Panc1 (cell line): ENCODE measurements at regions not wholly inside any gene's neighbourhood (a gene's known extent, or its start where the extent isn't known, plus 50 kb on each side); places are given as distances from the start of the nearest gene placed in this dataset.
"Not testable (repeated sequence)": the region's sequence is repeated elsewhere in the genome, so short reads cannot be mapped to it uniquely, and the experiment has no call there.

Source experiments
- ATAC-seq: fragments of 200-7000 bp; cut with Tn5 transposase; 2 replicates; pipeline ENCODE4 v1.9.1; 2020; ENCODE audit warnings: mild to moderate bottlenecking, moderate library complexity
- BruUV-seq: library from RNA; stranded (reverse); fragments of 400-500 nt; replicated peaks from 2 replicates; lab custom pipeline; 2021; lab: Mats Ljungman, UMichigan
- CTCF ChIA-PET: fragments of 300-600 bp; sonication (Branson Sonifier 250); formaldehyde crosslinking; loops from one replicate; lab custom pipeline; 2022; ENCODE audit warnings: antibody characterized with exemption; lab: Charles Lee
- POLR2A ChIA-PET: fragments of 300-600 bp; sonication (Branson Sonifier 250); formaldehyde crosslinking; loops from one replicate; lab custom pipeline; 2022; ENCODE audit warnings: antibody characterized with exemption; lab: Charles Lee
- DNase-seq: peaks from one replicate; pipeline ENCODE4 v3.0.0-alpha.2; 2010; ENCODE audit warnings: low read depth, low spot score
- H3K27ac ChIP-seq: 2 replicates; pipeline ENCODE4 v1.5.1; 2011; ENCODE audit warnings: mild to moderate bottlenecking, low read length, inconsistent platforms
- H3K27me3 ChIP-seq: fragments of 200-500 bp; sonication (Bioruptor generic); 2 replicates; pipeline ENCODE4 v1.6.0; 2014; ENCODE audit warnings: low read length, inconsistent platforms; ENCODE audit not compliant: control insufficient read depth, insufficient read depth
- H3K36me3 ChIP-seq: fragments of 200-500 bp; sonication (Bioruptor generic); 2 replicates; pipeline ENCODE4 v1.5.1; 2014; ENCODE audit warnings: inconsistent platforms, mild to moderate bottlenecking, low read length, moderate library complexity; ENCODE audit not compliant: control insufficient read depth, insufficient read depth
- H3K4me1 ChIP-seq: 2 replicates; pipeline ENCODE4 v1.5.1; 2011; ENCODE audit warnings: inconsistent platforms, mild to moderate bottlenecking, low read length, moderate library complexity; ENCODE audit not compliant: control insufficient read depth, insufficient read depth
- H3K4me3 ChIP-seq, 2 experiments: 2 replicates each; pipeline ENCODE4 v1.5.1; 2011 to 2012; ENCODE audit warnings: low read depth in 2 of 2, low read length in 2 of 2, mild to moderate bottlenecking in 2 of 2, inconsistent platforms in 1 of 2, moderate library complexity in 1 of 2
- H3K9me3 ChIP-seq: fragments of 200-500 bp; sonication (Bioruptor generic); 2 replicates; pipeline ENCODE4 v1.5.1; 2014; ENCODE audit warnings: low read depth, mild to moderate bottlenecking, inconsistent platforms, low read length, moderate library complexity; ENCODE audit not compliant: control insufficient read depth, insufficient read depth
- POLR2AphosphoS5 ChIP-seq: IDR thresholded peaks from 2 replicates; pipeline ENCODE4 v1.6.1; 2012; ENCODE audit warnings: mild to moderate bottlenecking, low read depth, low read length, moderate library complexity
- SIN3A ChIP-seq: IDR thresholded peaks from 2 replicates; pipeline ENCODE4 v1.6.1; 2012; ENCODE audit warnings: low read depth, mild to moderate bottlenecking, low read length, moderate library complexity, borderline replicate concordance; ENCODE audit not compliant: insufficient read depth
- TCF7L2 ChIP-seq: IDR thresholded peaks from 2 replicates; pipeline ENCODE4 v1.6.1; 2011; ENCODE audit warnings: mild to moderate bottlenecking, low read depth, low read length, inconsistent platforms
- in situ Hi-C: cut with HindIII; loops from 2 replicates; pipeline ENCODE4 v1.10.0; 2016; ENCODE audit warnings: low sequenced_read_pairs, low pct_unique_long_range_greater_than_20kb
- intact Hi-C: fragments of 100-400 bp; cut with micrococcal nuclease; formaldehyde crosslinking; loops from one replicate; pipeline ENCODE4 v1.10.0; 2022; ENCODE audit not compliant: unreplicated experiment
- TF ChIP-seq, protein P1 (sequence below), 2 experiments: IDR thresholded peaks; 2 replicates each; pipeline ENCODE4 v1.6.1; 2011 to 2012; ENCODE audit warnings: low read depth in 2 of 2, control low read depth in 1 of 2, low read length in 1 of 2, mild to moderate bottlenecking in 1 of 2, moderate library complexity in 1 of 2; ENCODE audit not compliant: insufficient read depth in 1 of 2
- TF ChIP-seq, protein P2 (sequence below): fragments of 450-650 bp; IDR thresholded peaks from 2 replicates; pipeline ENCODE4 v1.5.1; 2017; ENCODE audit warnings: mild to moderate bottlenecking

DNA sequence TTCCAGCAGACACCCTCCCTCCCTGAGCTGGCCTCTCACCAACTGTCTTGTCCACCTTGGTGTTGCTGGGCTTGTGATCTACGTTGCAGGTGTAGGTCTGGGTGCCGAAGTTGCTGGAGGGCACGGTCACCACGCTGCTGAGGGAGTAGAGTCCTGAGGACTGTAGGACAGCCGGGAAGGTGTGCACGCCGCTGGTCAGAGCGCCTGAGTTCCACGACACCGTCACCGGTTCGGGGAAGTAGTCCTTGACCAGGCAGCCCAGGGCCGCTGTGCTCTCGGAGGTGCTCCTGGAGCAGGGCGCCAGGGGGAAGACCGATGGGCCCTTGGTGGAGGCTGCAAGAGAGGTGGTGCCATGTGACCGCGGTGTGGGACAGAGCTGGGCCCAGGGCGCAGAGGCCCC, 118.1 kb downstream of the TMEM121 start:
- H3K4me1 ChIP-seq, H3K9me3 ChIP-seq, BruUV-seq, H3K4me3 ChIP-seq, DNase-seq, H3K36me3 ChIP-seq, in situ Hi-C loops, POLR2A ChIA-PET, H3K27me3 ChIP-seq, CTCF ChIA-PET, H3K27ac ChIP-seq, ATAC-seq, intact Hi-C loops: not testable (repeated sequence)

DNA sequence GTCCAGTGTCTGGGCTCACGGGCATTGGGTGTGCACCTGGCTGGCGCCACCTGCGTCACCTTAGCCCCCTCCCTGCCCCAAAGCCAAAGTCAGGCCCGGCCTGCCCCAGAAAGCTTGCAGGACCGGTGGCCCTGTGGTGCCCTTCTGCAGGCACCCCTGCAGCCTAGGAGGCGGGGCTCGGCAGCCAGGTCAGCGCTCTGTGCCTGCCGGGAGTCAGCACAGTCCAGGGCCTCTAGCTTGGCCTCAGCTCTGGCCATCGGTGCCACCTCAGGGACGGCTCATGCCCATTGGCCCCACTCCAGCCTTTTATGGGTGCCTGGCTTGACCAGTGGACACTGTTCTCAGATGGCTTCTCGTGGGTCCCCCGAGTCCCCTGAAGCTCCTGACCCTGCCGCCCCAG, 118.5 kb downstream of the TMEM121 start:
- intact Hi-C loops, H3K4me1 ChIP-seq, CTCF ChIA-PET, ATAC-seq, H3K27me3 ChIP-seq, H3K4me3 ChIP-seq, POLR2A ChIA-PET, H3K9me3 ChIP-seq, DNase-seq, H3K27ac ChIP-seq, BruUV-seq, in situ Hi-C loops, H3K36me3 ChIP-seq: not testable (repeated sequence)

- CTCF ChIA-PET = not testable (repeated sequence)
Observed at GRCh38 chr14:105645389-105645788, 119.0 kb downstream of the TMEM121 start.

GRCh38 chr14:105646175-105646574, 119.8 kb downstream of the TMEM121 start:
- POLR2A ChIA-PET = no interaction called here
- intact Hi-C loops = no loop called here
- no peaks in the 10 kb centered on the region for H3K36me3 ChIP-seq

More at GRCh38 chr14:105645389-105645788, 119.0 kb downstream of the TMEM121 start:
- H3K36me3 ChIP-seq, H3K4me3 ChIP-seq, H3K9me3 ChIP-seq, BruUV-seq, DNase-seq, H3K4me1 ChIP-seq, ATAC-seq, in situ Hi-C loops, H3K27ac ChIP-seq, H3K27me3 ChIP-seq, POLR2A ChIA-PET, intact Hi-C loops: not testable (repeated sequence)

GRCh38 chr14:105646711-105647281, 120.4 kb downstream of the TMEM121 start:
- DNase-seq, intact Hi-C loops, H3K4me1 ChIP-seq, H3K27ac ChIP-seq, in situ Hi-C loops, POLR2A ChIA-PET, H3K27me3 ChIP-seq, ATAC-seq, CTCF ChIA-PET, BruUV-seq, H3K4me3 ChIP-seq, H3K9me3 ChIP-seq, H3K36me3 ChIP-seq: not testable (repeated sequence)

More at GRCh38 chr14:105646175-105646574, 119.8 kb downstream of the TMEM121 start:
- no peak for DNase-seq
- Histone ChIP-seq H3K27me3 (no peaks in the 10 kb centered on the region), H3K4me3 (no peak overlapping the region), H3K27ac (no peak overlapping the region), H3K9me3 (no peaks in the 10 kb centered on the region), H3K4me1 (no peaks in the 10 kb centered on the region)
- ATAC-seq = peak; percentile 73
- TF ChIP-seq SIN3A = no peak
- TF ChIP-seq, protein P1, sequence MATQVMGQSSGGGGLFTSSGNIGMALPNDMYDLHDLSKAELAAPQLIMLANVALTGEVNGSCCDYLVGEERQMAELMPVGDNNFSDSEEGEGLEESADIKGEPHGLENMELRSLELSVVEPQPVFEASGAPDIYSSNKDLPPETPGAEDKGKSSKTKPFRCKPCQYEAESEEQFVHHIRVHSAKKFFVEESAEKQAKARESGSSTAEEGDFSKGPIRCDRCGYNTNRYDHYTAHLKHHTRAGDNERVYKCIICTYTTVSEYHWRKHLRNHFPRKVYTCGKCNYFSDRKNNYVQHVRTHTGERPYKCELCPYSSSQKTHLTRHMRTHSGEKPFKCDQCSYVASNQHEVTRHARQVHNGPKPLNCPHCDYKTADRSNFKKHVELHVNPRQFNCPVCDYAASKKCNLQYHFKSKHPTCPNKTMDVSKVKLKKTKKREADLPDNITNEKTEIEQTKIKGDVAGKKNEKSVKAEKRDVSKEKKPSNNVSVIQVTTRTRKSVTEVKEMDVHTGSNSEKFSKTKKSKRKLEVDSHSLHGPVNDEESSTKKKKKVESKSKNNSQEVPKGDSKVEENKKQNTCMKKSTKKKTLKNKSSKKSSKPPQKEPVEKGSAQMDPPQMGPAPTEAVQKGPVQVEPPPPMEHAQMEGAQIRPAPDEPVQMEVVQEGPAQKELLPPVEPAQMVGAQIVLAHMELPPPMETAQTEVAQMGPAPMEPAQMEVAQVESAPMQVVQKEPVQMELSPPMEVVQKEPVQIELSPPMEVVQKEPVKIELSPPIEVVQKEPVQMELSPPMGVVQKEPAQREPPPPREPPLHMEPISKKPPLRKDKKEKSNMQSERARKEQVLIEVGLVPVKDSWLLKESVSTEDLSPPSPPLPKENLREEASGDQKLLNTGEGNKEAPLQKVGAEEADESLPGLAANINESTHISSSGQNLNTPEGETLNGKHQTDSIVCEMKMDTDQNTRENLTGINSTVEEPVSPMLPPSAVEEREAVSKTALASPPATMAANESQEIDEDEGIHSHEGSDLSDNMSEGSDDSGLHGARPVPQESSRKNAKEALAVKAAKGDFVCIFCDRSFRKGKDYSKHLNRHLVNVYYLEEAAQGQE (IDR thresholded peaks at IDR 0.05; ENCODE audit: insufficient read depth in 1 of 2, low read depth in 2 of 2, low read length in 1 of 2) = no peak
- no peak for TF ChIP-seq TCF7L2
- no peak for TF ChIP-seq POLR2AphosphoS5
- TF ChIP-seq, protein P2, sequence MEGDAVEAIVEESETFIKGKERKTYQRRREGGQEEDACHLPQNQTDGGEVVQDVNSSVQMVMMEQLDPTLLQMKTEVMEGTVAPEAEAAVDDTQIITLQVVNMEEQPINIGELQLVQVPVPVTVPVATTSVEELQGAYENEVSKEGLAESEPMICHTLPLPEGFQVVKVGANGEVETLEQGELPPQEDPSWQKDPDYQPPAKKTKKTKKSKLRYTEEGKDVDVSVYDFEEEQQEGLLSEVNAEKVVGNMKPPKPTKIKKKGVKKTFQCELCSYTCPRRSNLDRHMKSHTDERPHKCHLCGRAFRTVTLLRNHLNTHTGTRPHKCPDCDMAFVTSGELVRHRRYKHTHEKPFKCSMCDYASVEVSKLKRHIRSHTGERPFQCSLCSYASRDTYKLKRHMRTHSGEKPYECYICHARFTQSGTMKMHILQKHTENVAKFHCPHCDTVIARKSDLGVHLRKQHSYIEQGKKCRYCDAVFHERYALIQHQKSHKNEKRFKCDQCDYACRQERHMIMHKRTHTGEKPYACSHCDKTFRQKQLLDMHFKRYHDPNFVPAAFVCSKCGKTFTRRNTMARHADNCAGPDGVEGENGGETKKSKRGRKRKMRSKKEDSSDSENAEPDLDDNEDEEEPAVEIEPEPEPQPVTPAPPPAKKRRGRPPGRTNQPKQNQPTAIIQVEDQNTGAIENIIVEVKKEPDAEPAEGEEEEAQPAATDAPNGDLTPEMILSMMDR = no peak
- in situ Hi-C loops = no loop called here
- CTCF ChIA-PET = no interaction called here
- no TSS peak for BruUV-seq
